H9 (cell line): ENCODE measurements at regions not wholly inside any gene's neighbourhood (a gene's known extent, or its start where the extent isn't known, plus 50 kb on each side); places are given as distances from the start of the nearest gene placed in this dataset.

ENCODE experiments used
- DNase-seq: peaks from one replicate; pipeline ENCODE4 v3.0.0-alpha.2; 2017
- H2AFZ ChIP-seq: one replicate; pipeline ENCODE4 v1.6.1; 2013; ENCODE audit warnings: mild to moderate bottlenecking, low read length, control low read depth, moderate library complexity
- H2AK5ac ChIP-seq: 2 replicates; pipeline ENCODE4 v1.6.1; 2013; ENCODE audit warnings: low read length, control low read depth, mixed read lengths; ENCODE audit not compliant: insufficient read length
- H2BK120ac ChIP-seq: one replicate; pipeline ENCODE4 v1.6.1; 2013; ENCODE audit warnings: low read depth, mild to moderate bottlenecking, low read length, control low read depth, inconsistent platforms; ENCODE audit not compliant: poor library complexity, severe bottlenecking
- H2BK12ac ChIP-seq: 2 replicates; pipeline ENCODE4 v1.6.1; 2013; ENCODE audit warnings: low read length, control low read depth, mixed read lengths, low read depth; ENCODE audit not compliant: insufficient read length
- H2BK15ac ChIP-seq: 2 replicates; pipeline ENCODE4 v1.6.1; 2013; ENCODE audit warnings: low read depth, low read length, control low read depth
- H2BK20ac ChIP-seq: one replicate; pipeline ENCODE4 v1.6.1; 2013; ENCODE audit warnings: low read depth, mild to moderate bottlenecking, low read length, control low read depth, inconsistent platforms; ENCODE audit not compliant: poor library complexity, severe bottlenecking
- H2BK5ac ChIP-seq: 2 replicates; pipeline ENCODE4 v1.6.1; 2013; ENCODE audit warnings: low read length, control low read depth, mixed read lengths; ENCODE audit not compliant: insufficient read length
- H3K14ac ChIP-seq: 2 replicates; pipeline ENCODE4 v1.6.1; 2013; ENCODE audit warnings: low read length, control low read depth; ENCODE audit not compliant: insufficient read depth
- H3K18ac ChIP-seq: 2 replicates; pipeline ENCODE4 v1.6.1; 2013; ENCODE audit warnings: low read depth, mild to moderate bottlenecking, mixed read lengths, low read length, control low read depth; ENCODE audit not compliant: insufficient read length
- H3K23ac ChIP-seq: 2 replicates; pipeline ENCODE4 v1.6.1; 2013; ENCODE audit warnings: low read length, control low read depth, mixed read lengths, low read depth; ENCODE audit not compliant: insufficient read length
- H3K23me2 ChIP-seq: 2 replicates; pipeline ENCODE4 v1.6.1; 2013; ENCODE audit warnings: low read depth, mild to moderate bottlenecking, mixed read lengths, low read length, control low read depth; ENCODE audit not compliant: insufficient read length, poor library complexity, severe bottlenecking
- H3K27ac ChIP-seq: 2 replicates; pipeline ENCODE4 v1.5.1; 2013; ENCODE audit warnings: low read length, control low read depth, mixed read lengths, low read depth; ENCODE audit not compliant: insufficient read length
- H3K27me3 ChIP-seq: 2 replicates; pipeline ENCODE4 v1.6.1; 2013; ENCODE audit warnings: low read length, control low read depth, inconsistent platforms; ENCODE audit not compliant: insufficient read depth
- H3K4ac ChIP-seq: 2 replicates; pipeline ENCODE4 v1.6.1; 2013; ENCODE audit warnings: low read depth, mild to moderate bottlenecking, control low read depth, inconsistent platforms, low read length, moderate library complexity
- H3K4me1 ChIP-seq: 2 replicates; pipeline ENCODE4 v1.6.1; 2013; ENCODE audit warnings: low read length, control low read depth, inconsistent platforms; ENCODE audit not compliant: insufficient read depth
- H3K4me2 ChIP-seq: 2 replicates; pipeline ENCODE4 v1.6.1; 2013; ENCODE audit warnings: low read length, control low read depth, mixed read lengths; ENCODE audit not compliant: insufficient read length, insufficient read depth
- H3K56ac ChIP-seq: 2 replicates; pipeline ENCODE4 v1.6.1; 2013; ENCODE audit warnings: low read depth, mild to moderate bottlenecking, mixed read lengths, low read length, control low read depth; ENCODE audit not compliant: insufficient read length
- H3K79me1 ChIP-seq: 2 replicates; pipeline ENCODE4 v1.6.1; 2013; ENCODE audit warnings: low read depth, mild to moderate bottlenecking, moderate library complexity, low read length, control low read depth, inconsistent platforms; ENCODE audit not compliant: insufficient read depth, poor library complexity, severe bottlenecking
- H3K79me2 ChIP-seq: 2 replicates; pipeline ENCODE4 v1.6.1; 2013; ENCODE audit warnings: low read length, control low read depth, inconsistent platforms; ENCODE audit not compliant: insufficient read depth
- H3K9ac ChIP-seq: 2 replicates; pipeline ENCODE4 v1.6.1; 2013; ENCODE audit warnings: low read length, control low read depth, mixed read lengths; ENCODE audit not compliant: insufficient read length; ENCODE audit errors: extremely low read depth
- H3K9me3 ChIP-seq: one replicate; pipeline ENCODE4 v1.6.1; 2013; ENCODE audit warnings: low read depth, low read length, inconsistent platforms; ENCODE audit not compliant: control insufficient read depth
- H3T11ph ChIP-seq: one replicate; pipeline ENCODE4 v1.6.1; 2013; ENCODE audit warnings: mild to moderate bottlenecking, low read length, control low read depth, inconsistent platforms
- H4K20me1 ChIP-seq: one replicate; pipeline ENCODE4 v1.6.1; 2013; ENCODE audit not compliant: control insufficient read depth, insufficient read length, insufficient read depth
- H4K5ac ChIP-seq: 2 replicates; pipeline ENCODE4 v1.6.1; 2013; ENCODE audit warnings: low read depth, mild to moderate bottlenecking, mixed read lengths, low read length, control low read depth; ENCODE audit not compliant: insufficient read length
- H4K8ac ChIP-seq: replicated peaks from 2 replicates; pipeline ENCODE4 v1.6.1; 2013; ENCODE audit warnings: low read length, control low read depth, mixed read lengths, low read depth; ENCODE audit not compliant: insufficient read length
- H4K91ac ChIP-seq: 2 replicates; pipeline ENCODE4 v1.6.1; 2013; ENCODE audit warnings: low read depth, mild to moderate bottlenecking, moderate library complexity, mixed read lengths, low read length, control low read depth; ENCODE audit not compliant: insufficient read length
- H3K27ac Mint-ChIP-seq, 3 experiments: 2 replicates in 2 of 3; 3 replicates in 1 of 3; pipeline ENCODE4 v1.8.0; 2020 to 2021; ENCODE audit warnings: mixed read lengths in 3 of 3, mild to moderate bottlenecking in 1 of 3, moderate library complexity in 1 of 3
- H3K27me3 Mint-ChIP-seq: 2 replicates; pipeline ENCODE4 v1.8.0; 2021; ENCODE audit warnings: low read depth, mild to moderate bottlenecking, moderate library complexity, mixed read lengths
- H3K36me3 Mint-ChIP-seq, 3 experiments: 2 replicates in 2 of 3; 3 replicates in 1 of 3; pipeline ENCODE4 v1.8.0; 2020 to 2021; ENCODE audit warnings: low read depth in 3 of 3, mixed read lengths in 3 of 3; ENCODE audit not compliant: insufficient read depth in 1 of 3
- H3K4me1 Mint-ChIP-seq, 2 experiments: 2 replicates each; pipeline ENCODE4 v1.8.0; 2020; ENCODE audit warnings: mixed read lengths in 2 of 2
- H3K4me3 Mint-ChIP-seq, 2 experiments: 2 replicates in 1 of 2; 3 replicates in 1 of 2; pipeline ENCODE4 v1.8.0; 2020 to 2021; ENCODE audit warnings: mild to moderate bottlenecking in 2 of 2, mixed read lengths in 2 of 2, moderate library complexity in 1 of 2
- H3K9me3 Mint-ChIP-seq, 2 experiments: 2 replicates in 1 of 2; 3 replicates in 1 of 2; pipeline ENCODE4 v1.8.0; 2020; ENCODE audit warnings: mild to moderate bottlenecking in 2 of 2, mixed read lengths in 2 of 2, moderate library complexity in 1 of 2
- WGBS: extraction: QIAGEN DNeasy Blood & Tissue Kit; methylation state at CpG from one replicate; pipeline ENCODE4 v1.1.7; 2013; ENCODE audit warnings: missing lambda C conversion rate, low lambda C conversion rate, mixed read lengths; ENCODE audit not compliant: insufficient read length; ENCODE audit errors: extremely low coverage; 5-methylcytosine and 5-hydroxymethylcytosine counted together
- TF ChIP-seq, protein P1 (sequence below): fragments of 200-600 bp; sonication (generic); conservative IDR thresholded peaks from 3 replicates; pipeline ENCODE4 v1.8.0; 2021; ENCODE audit warnings: antibody characterized with exemption, mild to moderate bottlenecking

DNA sequence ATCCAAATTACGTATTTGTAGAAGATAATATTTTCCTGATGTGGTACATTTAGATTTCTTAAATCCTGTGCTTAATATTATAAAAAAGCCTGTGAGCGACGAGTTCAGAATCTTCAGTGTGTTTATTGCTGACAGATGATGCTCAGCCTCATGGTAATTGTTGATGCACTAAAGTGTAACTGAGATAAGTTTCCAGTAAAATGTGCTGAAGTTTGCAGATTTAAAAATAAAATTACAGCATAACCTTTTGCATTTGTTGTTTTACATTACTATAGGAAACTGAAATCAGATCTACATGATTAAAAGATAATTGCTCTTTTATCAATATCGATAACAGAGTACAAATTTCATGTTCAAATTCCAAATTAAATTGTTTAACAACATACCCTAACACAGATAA lies 307.6 kb downstream of the FIGN start:
- DNase-seq, result no peak
- no peak overlapping the region for H3K4me3 Mint-ChIP-seq
- H3K27ac Mint-ChIP-seq, result no peak overlapping the region
- Histone ChIP-seq H2AK5ac (no peak overlapping the region), H3K23me2 (no peaks in the 10 kb centered on the region), H3K79me1 (no peaks in the 10 kb centered on the region), H2BK20ac (no peak overlapping the region), H2AFZ (no peak overlapping the region), H3K4me2 (no peak overlapping the region), H3K14ac (no peak overlapping the region), H3K27ac (no peak overlapping the region), H4K20me1 (no peaks in the 10 kb centered on the region), H3K18ac (no peak overlapping the region), H3K4ac (no peak overlapping the region), H2BK12ac (no peak overlapping the region), H2BK15ac (no peak overlapping the region), H3K79me2 (no peaks in the 10 kb centered on the region), H2BK5ac (no peak overlapping the region), H4K8ac (no peak overlapping the region), H3K27me3 (no peaks in the 10 kb centered on the region), H3T11ph (no peak overlapping the region), H4K5ac (no peak overlapping the region), H3K9ac (no peak overlapping the region), H3K56ac (no peak overlapping the region), H2BK120ac (no peak overlapping the region), H4K91ac (no peak overlapping the region), H3K9me3 (no peaks in the 10 kb centered on the region), H3K23ac (no peak overlapping the region), H3K4me1 (no peaks in the 10 kb centered on the region)
- TF ChIP-seq, protein P1, sequence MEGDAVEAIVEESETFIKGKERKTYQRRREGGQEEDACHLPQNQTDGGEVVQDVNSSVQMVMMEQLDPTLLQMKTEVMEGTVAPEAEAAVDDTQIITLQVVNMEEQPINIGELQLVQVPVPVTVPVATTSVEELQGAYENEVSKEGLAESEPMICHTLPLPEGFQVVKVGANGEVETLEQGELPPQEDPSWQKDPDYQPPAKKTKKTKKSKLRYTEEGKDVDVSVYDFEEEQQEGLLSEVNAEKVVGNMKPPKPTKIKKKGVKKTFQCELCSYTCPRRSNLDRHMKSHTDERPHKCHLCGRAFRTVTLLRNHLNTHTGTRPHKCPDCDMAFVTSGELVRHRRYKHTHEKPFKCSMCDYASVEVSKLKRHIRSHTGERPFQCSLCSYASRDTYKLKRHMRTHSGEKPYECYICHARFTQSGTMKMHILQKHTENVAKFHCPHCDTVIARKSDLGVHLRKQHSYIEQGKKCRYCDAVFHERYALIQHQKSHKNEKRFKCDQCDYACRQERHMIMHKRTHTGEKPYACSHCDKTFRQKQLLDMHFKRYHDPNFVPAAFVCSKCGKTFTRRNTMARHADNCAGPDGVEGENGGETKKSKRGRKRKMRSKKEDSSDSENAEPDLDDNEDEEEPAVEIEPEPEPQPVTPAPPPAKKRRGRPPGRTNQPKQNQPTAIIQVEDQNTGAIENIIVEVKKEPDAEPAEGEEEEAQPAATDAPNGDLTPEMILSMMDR, result no peak
- no peaks in the 10 kb centered on the region for H3K9me3 Mint-ChIP-seq
- no peaks in the 10 kb centered on the region for H3K27me3 Mint-ChIP-seq
- no CpG with 5 or more reads among the region's 4 CpGs for WGBS
- no peaks in the 10 kb centered on the region for H3K4me1 Mint-ChIP-seq
- no peaks in the 10 kb centered on the region for H3K36me3 Mint-ChIP-seq
